Left cardiac atrium (tissue), 4 donors: ENCODE measurements at regions not wholly inside any gene's neighbourhood (a gene's known extent, or its start where the extent isn't known, plus 50 kb on each side); places are given as distances from the start of the nearest gene placed in this dataset.

Experiments
- ATAC-seq, 2 donors: fragments of 200-7000 bp; cut with Tn5 transposase; one replicate each; pipeline ENCODE4 v1.9.1; 2020; ENCODE audit warnings: mild to moderate bottlenecking in 2 of 2, moderate library complexity in 2 of 2
- DNase-seq: peaks from one replicate; pipeline ENCODE4 v3.0.0-alpha.2; 2020
- intact Hi-C, 2 donors: fragments of 100-400 bp; cut with DNase I; formaldehyde crosslinking; loops; one replicate each; pipeline versions ENCODE4 v1.14.1 to v1.15.1; 2022 to 2023
- donor health status: DM: no; HTN: yes; CAD: no.
- donor health status: DM: no; HTN: yes; CAD: no; lungs with severe emphysema.
- donor health status: DM: yes; HTN: yes; CAD: no.
- donor health status: Dilated cardiomyopathy.

GRCh38 chr4:127174616-127175015 is 458.1 kb upstream of the INTU start:
- intact Hi-C loops, result no loop called here
- DNase-seq, result no peak
- ATAC-seq, result no peak

GRCh38 chr4:127179256-127180087 is 453.3 kb upstream of the INTU start:
- ATAC-seq (no peak), DNase-seq (no peak)
- intact Hi-C loops, result no loop called here

- intact Hi-C loops, result no loop called here
- ATAC-seq (no peak), DNase-seq (no peak)
These were observed 451.8 kb upstream of the INTU start for GRCh38 chr4:127181001-127181400.

GRCh38 chr4:127182687-127183086 is 450.1 kb upstream of the INTU start:
- intact Hi-C loops, result no loop called here
- no peak for ATAC-seq
- DNase-seq, result no peak

- DNase-seq, result no peak
- no peak for ATAC-seq
- intact Hi-C loops, result no loop called here
These were observed 443.9 kb upstream of the INTU start for GRCh38 chr4:127188847-127189246.

GRCh38 chr4:127194281-127194680 is 438.5 kb upstream of the INTU start:
- no peak for DNase-seq
- no peak for ATAC-seq
- intact Hi-C loops, result no loop called here

GRCh38 chr4:127196655-127197352 is 436.0 kb upstream of the INTU start:
- intact Hi-C loops, result no loop called here
- peak; percentile 72 to 85 for ATAC-seq
- DNase-seq, result no peak

GRCh38 chr4:127203562-127204200 is 429.1 kb upstream of the INTU start:
- intact Hi-C loops, result no loop called here
- ATAC-seq (peak in 1 of 2 donors; percentile 85), DNase-seq (no peak)

GRCh38 chr4:127204322-127204721 is 428.4 kb upstream of the INTU start:
- ATAC-seq (peak in 1 of 2 donors; percentile 57), DNase-seq (no peak)
- intact Hi-C loops, result no loop called here

- ATAC-seq, result peak in 1 of 2 donors; percentile 14
- DNase-seq, result no peak
- intact Hi-C loops, result no loop called here
These were observed 423.1 kb upstream of the INTU start for GRCh38 chr4:127209580-127210095.

GRCh38 chr4:127210893-127211649 is 421.7 kb upstream of the INTU start:
- ATAC-seq, result peak in 1 of 2 donors; percentile 82
- DNase-seq, result no peak
- intact Hi-C loops, result no loop called here

- DNase-seq (no peak), ATAC-seq (peak in 1 of 2 donors; percentile 45)
- intact Hi-C loops, result no loop called here
These were observed 420.9 kb upstream of the INTU start for GRCh38 chr4:127211650-127212560.

GRCh38 chr4:127212701-127213100 is 420.1 kb upstream of the INTU start:
- intact Hi-C loops, result no loop called here
- DNase-seq (no peak), ATAC-seq (no peak)

- DNase-seq (no peak), ATAC-seq (peak; percentile 67 to 90)
- intact Hi-C loops, result no loop called here
These were observed 418.7 kb upstream of the INTU start for GRCh38 chr4:127214016-127214415.

GRCh38 chr4:127214931-127215330 is 417.8 kb upstream of the INTU start:
- ATAC-seq, result no peak
- intact Hi-C loops, result no loop called here
- DNase-seq, result no peak

- no peak for ATAC-seq
- DNase-seq, result no peak
- intact Hi-C loops, result no loop called here
These were observed 415.0 kb upstream of the INTU start for GRCh38 chr4:127217586-127218229.

GRCh38 chr4:127219232-127219631 is 413.5 kb upstream of the INTU start:
- DNase-seq, result no peak
- intact Hi-C loops, result no loop called here
- ATAC-seq, result no peak

GRCh38 chr4:127224556-127224955 is 408.2 kb upstream of the INTU start:
- intact Hi-C loops, result no loop called here
- ATAC-seq (no peak), DNase-seq (no peak)
